GM21576 (cell line): ENCODE measurements at regions not wholly inside any gene's neighbourhood (a gene's known extent, or its start where the extent isn't known, plus 50 kb on each side); places are given as distances from the start of the nearest gene placed in this dataset.
"Not testable (repeated sequence)": the region's sequence is repeated elsewhere in the genome, so short reads cannot be mapped to it uniquely, and the experiment has no call there.

ENCODE experiments used
- ATAC-seq: cut with Tn5 transposase; IDR thresholded peaks from one replicate; pipeline ENCODE4 v1.9.1; 2021; ENCODE audit warnings: mild to moderate bottlenecking, moderate library complexity; ENCODE audit not compliant: unreplicated experiment

GRCh38 chr16:87203060-87203656, 114.0 kb downstream of the C16orf95 start:
- ATAC-seq, result no peak

GRCh38 chr16:87206646-87207451, 110.3 kb downstream of the C16orf95 start:
- ATAC-seq, result no peak

- no peak for ATAC-seq
Observed at GRCh38 chr16:87207509-87207908, 109.7 kb downstream of the C16orf95 start.

DNA sequence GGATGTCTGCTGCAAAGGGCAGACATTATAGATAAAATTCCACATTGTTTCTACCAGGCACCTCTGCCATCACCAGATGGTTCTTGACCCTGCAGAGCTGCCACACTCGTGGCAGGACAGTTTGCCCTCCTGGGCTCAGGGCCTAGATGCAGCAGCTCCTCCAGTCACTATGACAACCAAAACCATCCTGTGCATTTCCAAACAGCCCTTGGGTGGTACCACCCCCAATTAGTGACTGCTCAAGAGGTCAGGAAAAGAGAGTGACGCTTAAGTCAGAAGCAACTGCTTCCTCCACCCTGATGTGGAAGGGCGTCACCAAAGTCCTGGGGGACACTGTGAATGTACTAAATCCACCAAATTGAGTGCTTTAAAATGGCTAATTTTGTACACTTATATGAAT, 109.2 kb downstream of the C16orf95 start:
- ATAC-seq, result no peak

- ATAC-seq, result not testable (repeated sequence)
Observed at GRCh38 chr16:87208968-87209367, 108.2 kb downstream of the C16orf95 start.

- ATAC-seq, result no peak
Observed at GRCh38 chr16:87209808-87210512, 107.2 kb downstream of the C16orf95 start.

DNA sequence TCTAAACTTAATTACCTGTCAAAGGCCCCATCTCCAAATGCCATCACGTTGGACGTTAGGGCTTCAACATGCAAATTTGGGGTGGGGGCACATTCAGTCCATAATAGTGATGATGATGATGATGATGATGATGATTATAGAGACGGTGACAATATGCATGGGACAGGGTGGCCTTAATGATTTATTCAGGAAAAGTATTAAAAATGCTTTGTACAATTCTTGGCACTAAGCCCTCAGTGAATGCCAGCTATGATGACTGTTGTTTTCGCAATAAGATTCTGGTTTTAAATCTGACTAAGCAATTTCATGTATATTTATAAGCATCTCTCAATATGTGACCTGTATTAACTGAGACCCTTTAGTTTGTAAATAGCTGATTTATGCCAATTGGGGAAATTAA, 106.3 kb downstream of the C16orf95 start:
- no peak for ATAC-seq

DNA sequence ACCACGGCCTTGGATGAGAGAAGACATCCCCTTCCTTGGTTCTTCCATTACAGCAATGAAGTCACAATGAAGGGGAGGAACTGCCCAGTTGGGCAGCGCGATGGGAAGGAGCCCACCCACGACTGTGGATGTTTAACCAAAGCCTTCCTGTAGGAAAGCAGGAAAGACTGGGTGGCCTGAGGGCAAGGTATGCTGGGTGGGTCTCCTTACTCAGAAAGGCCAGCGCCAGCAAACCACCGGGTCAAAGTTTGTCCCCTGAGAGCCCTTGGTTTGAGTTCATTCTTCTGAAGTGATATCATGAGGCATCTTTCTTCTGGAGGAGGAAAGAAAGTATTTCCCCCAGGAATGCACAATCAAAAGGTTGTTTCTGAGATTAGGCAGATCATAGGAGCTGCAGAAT, 105.2 kb downstream of the C16orf95 start:
- no peak for ATAC-seq

DNA sequence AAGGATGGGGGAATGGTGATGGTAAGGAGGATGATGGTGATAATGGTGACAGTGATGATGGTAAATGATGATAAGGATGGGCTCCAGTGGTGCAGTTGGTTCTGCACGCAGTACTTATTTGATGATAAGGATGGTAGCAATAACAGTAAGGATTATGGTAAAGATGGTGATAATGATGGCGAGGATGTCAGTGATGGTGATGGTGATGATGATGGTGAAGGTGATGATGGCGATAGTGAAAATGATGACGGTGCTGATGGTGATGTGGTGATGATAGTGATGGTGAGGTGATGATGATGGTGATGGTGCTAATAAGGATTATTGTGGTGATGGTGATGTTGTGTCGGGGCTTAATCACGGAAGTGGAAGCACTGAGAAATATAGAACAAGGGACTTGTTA, 103.7 kb downstream of the C16orf95 start:
- ATAC-seq, result no peak

DNA sequence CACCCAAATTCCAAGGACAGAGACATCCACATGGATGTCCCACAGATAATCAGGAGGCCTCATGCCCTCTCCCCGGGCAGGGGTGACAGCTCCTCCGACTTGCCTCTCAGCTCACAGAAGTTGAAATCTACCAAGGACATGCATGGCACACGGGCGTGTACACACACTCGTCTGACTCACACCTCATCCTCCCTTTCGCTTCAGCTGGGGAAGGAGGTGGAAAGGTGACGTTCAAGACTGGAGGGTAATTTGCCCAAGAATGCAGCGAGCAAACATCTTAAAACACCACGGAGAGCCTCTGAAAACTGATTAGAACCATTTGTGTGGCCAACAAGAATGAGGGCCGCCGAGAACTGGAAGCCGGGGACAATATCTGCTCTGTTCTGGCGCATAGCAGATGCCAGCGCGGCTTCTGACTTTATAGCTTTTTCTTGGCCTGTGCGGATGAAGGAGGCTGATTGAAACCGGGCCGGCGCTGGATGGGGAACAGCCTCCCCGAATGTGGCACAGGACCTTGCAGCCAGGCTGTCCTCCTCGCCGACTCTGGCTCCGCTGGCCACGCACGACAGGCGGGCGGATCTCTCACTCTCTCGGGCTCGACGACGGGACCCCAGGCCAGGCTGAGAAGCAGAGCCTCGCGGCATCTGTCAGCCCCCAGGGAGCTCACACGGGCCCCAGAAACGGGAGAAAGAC, 100.9 kb downstream of the C16orf95 start:
- ATAC-seq, result no peak

DNA sequence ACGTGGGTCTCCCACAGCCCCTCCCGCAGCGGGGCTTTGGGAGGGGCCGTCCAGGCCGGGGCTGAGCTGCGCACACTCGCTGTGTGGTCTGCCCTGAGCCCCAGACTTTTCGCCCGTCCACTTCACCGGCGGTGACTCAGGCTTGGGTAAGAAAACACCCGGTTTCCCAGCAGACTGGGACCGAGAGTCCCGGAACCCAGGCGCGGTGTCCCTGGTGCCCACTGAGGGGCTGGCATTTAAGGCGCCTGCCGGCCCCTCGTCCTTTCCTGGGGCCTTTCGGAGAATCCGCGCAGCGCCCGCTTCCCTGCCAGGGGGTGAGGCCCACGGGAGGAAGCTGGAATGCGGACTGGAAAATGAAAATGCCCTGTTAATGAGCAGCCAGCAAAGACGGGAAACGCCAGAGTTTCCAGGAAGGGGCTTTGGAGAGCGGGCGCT, 100.3 kb downstream of the C16orf95 start:
- no peak for ATAC-seq

DNA sequence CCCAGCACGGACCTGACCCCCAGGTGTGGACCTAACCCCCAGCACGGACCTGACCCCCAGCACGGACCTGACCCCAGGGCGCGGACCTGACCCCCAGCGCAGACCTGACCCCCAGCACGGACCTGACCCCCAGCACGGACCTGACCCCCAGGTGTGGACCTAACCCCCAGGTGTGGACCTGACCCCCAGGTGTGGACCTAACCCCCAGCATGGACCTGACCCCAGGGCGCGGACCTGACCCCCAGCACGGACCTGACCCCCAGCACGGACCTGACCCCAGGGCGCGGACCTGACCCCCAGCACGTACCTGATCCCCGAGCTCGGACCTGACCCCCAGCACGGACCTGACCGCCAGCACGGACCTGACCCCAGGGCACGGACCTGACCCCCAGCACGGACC, 99.4 kb downstream of the C16orf95 start:
- ATAC-seq, result not testable (repeated sequence)

DNA sequence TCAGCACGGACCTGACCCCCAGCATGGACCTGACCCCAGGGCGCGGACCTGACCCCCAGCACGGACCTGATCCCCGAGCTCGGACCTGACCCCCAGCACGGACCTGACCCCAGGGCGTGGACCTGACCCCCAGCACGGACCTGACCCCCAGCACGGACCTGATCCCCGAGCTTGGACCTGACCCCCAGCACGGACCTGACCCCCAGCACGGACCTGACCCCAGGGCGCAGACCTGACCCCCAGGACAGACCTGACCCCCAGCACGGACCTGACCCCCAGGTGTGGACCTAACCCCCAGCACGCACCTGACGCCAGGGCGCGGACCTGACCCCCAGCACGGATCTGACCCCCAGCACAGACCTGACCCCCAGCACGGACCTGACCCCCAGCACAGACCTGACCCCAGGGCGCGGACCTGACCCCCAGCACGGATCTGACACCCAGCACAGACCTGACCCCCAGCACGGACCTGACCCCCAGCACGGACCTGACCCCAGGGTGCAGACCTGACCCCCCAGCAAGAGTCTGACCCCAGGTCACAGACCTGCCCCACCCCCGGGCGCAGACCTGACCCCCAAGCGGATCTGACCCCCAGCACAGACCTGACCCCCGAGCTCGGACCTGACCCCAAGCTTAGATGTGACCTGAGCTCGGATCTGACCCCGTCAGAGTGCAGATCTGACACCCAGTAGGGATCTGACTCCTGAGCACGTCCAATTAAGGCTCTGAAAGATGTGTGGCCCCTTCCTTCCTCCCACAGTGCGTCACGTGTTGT, 98.7 kb downstream of the C16orf95 start:
- no peak for ATAC-seq

GRCh38 chr16:87219287-87219909, 97.8 kb downstream of the C16orf95 start:
- ATAC-seq, result no peak

DNA sequence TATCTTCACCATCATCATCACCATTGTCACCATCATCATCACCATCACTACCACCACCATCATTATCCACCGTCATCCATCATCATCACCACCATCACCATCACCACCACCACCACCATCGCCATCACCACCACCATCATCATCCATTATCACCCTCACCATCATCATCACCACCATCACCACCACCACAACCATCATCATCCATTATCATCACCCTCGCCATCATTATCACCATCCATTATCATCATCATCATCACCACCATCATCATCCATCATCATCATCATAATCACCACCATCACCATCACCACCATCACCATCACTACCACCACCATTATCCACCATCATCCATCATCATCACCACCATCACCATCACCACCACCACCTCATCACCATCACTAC, 95.6 kb downstream of the C16orf95 start:
- ATAC-seq, result no peak

DNA sequence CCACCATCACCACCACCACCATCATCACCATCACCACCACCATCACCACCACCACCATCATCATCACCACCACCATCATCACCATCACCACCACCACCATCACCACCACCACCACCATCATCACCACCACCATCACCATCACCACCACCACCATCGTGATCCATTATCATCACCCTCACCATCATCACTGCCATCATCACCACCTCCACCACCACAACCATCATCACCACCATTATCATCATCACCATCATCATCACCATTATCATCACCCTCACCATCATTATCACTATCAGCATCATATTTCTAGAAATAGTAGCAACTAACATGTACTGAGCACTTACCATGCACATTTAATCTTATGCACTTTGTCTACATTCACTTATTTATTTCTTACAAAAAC, 94.9 kb downstream of the C16orf95 start:
- ATAC-seq, result no peak

- no peak for ATAC-seq
Observed at GRCh38 chr16:87223656-87224248, 93.4 kb downstream of the C16orf95 start.

DNA sequence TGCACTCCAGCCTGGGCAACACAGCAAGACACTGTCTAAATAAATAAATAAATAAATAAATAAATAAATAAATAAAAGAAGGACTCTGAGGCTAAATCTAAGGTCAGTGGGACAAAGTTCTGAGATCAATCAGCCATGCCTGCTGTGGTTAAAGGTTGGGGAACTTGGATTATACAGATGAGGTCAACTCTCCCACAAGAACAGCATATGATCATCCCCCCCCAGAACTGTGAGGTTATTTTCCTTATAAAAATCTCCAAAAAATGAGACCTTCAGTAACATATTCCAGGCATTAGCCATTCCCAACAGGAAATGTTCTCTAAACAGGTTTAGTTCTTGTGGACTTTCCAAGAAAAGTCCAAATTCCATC, 90.3 kb downstream of the C16orf95 start:
- no peak for ATAC-seq

- no peak for ATAC-seq
Observed at GRCh38 chr16:87227296-87227951, 89.8 kb downstream of the C16orf95 start.
